ENCODE measurements at regions not wholly inside any gene's neighbourhood (a gene's known extent, or its start where the extent isn't known, plus 50 kb on each side); places are given as distances from the start of the nearest gene placed in this dataset.

DNA sequence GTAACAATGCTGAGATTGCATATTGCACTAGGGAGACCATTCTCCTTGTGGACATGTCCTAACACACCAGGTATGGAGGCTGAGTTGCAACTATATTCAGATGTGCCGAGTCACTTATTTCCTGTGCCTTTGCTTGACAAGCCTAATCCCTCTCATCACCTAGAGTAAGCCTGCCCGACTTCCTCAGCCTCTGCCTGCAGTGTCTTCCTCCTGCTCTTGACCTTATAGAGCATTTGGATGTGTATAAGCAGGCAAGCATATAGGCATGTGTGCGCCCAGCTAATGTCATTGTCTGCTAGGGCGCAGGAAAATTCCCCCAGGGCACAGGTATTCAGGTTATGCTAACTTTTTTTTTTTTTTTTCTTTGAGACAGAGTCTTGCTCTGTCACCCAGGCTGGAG lies 316.9 kb downstream of the CDH2 start:
- no peak for DNase-seq (ENCODE audit: low read depth, low spot score)
- ChIA-PET CTCF (no interaction called here), SMC1A (ENCODE audit: uncharacterized antibody, unreplicated experiment) (interaction anchor here (1.3 kb wide), 1 partner anchor 15 kb away, joined by 3 read pairs; no protein-coding TSS in a partner anchor), RAD21 (ENCODE audit: unreplicated experiment) (no interaction called here), POLR2A (no interaction called here)
- ATAC-seq = no peak; the same call in 2 of the 3 replicates
- H3K27me3 ChIP-seq (replicated peaks in 1 of 2; ENCODE audit: control insufficient read depth in 2 of 2, insufficient read depth in 2 of 2, low read length in 1 of 2) = no peaks in the 10 kb centered on the region
- H4K20me1 ChIP-seq (ENCODE audit: control insufficient read depth, insufficient read depth) = no peaks in the 10 kb centered on the region
- intact Hi-C loops (cut with micrococcal nuclease; ENCODE audit: unreplicated experiment) = no loop called here
- H3K4me1 ChIP-seq (ENCODE audit: control insufficient read depth, insufficient read depth, low read length) = no peaks in the 10 kb centered on the region
- in situ Hi-C loops (cut with MboI) = no loop called here
- no peaks in the 10 kb centered on the region for H3K79me2 ChIP-seq (ENCODE audit: control insufficient read depth, insufficient read depth, low read length)
- no TSS peak for BruUV-seq (replicated peaks)
- no peaks in the 10 kb centered on the region for H3K36me3 ChIP-seq (ENCODE audit: control insufficient read depth in 2 of 2, insufficient read depth in 2 of 2, low read length in 1 of 2)
- no peaks in the 10 kb centered on the region for H3K9me3 ChIP-seq (replicated peaks; ENCODE audit: control insufficient read depth, insufficient read depth, low read length)
- TF ChIP-seq PAX8 (IDR thresholded peaks at IDR 0.05) (no peak), ZNF207 (IDR thresholded peaks at IDR 0.05; ENCODE audit: borderline replicate concordance) (no peak), TARDBP (IDR thresholded peaks at IDR 0.05; ENCODE audit: borderline replicate concordance) (no peak), KDM1A (IDR thresholded peaks at IDR 0.05; ENCODE audit: borderline replicate concordance) (no peak), FOXM1 (IDR thresholded peaks at IDR 0.05; ENCODE audit: low read depth, low read length) (no peak), RFX5 (IDR thresholded peaks at IDR 0.05; ENCODE audit: low read depth, low read length) (no peak), TCF12 (IDR thresholded peaks at IDR 0.05; ENCODE audit: low read depth, low read length) (no peak)
- TF ChIP-seq, protein P1, sequence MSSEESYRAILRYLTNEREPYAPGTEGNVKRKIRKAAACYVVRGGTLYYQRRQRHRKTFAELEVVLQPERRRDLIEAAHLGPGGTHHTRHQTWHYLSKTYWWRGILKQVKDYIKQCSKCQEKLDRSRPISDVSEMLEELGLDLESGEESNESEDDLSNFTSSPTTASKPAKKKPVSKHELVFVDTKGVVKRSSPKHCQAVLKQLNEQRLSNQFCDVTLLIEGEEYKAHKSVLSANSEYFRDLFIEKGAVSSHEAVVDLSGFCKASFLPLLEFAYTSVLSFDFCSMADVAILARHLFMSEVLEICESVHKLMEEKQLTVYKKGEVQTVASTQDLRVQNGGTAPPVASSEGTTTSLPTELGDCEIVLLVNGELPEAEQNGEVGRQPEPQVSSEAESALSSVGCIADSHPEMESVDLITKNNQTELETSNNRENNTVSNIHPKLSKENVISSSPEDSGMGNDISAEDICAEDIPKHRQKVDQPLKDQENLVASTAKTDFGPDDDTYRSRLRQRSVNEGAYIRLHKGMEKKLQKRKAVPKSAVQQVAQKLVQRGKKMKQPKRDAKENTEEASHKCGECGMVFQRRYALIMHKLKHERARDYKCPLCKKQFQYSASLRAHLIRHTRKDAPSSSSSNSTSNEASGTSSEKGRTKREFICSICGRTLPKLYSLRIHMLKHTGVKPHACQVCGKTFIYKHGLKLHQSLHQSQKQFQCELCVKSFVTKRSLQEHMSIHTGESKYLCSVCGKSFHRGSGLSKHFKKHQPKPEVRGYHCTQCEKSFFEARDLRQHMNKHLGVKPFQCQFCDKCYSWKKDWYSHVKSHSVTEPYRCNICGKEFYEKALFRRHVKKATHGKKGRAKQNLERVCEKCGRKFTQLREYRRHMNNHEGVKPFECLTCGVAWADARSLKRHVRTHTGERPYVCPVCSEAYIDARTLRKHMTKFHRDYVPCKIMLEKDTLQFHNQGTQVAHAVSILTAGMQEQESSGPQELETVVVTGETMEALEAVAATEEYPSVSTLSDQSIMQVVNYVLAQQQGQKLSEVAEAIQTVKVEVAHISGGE (CRISPR knock-in tag; IDR thresholded peaks at IDR 0.05) = no peak
- H2AFZ ChIP-seq (ENCODE audit: control insufficient read depth, low read depth, low read length) = no peak overlapping the region
- H3K9ac ChIP-seq (ENCODE audit: control insufficient read depth, insufficient read depth, low read length) = no peak overlapping the region
- 35% methylated on average over 4 of the region's 4 CpGs for WGBS (ENCODE audit: insufficient coverage, insufficient replicate concordance, low lambda C conversion rate, missing lambda C conversion rate)
- no peak for FAIRE-seq
- no peak overlapping the region for H3K4me3 ChIP-seq
- no peak overlapping the region for H3K4me2 ChIP-seq (ENCODE audit: control insufficient read depth, insufficient read depth)
- H3K27ac ChIP-seq (ENCODE audit: control insufficient read depth, insufficient read depth) = no peak overlapping the region

All from GM12878 (cell line).